ENCODE measurements at regions not wholly inside any gene's neighbourhood (a gene's known extent, or its start where the extent isn't known, plus 50 kb on each side); places are given as distances from the start of the nearest gene placed in this dataset.

DNA sequence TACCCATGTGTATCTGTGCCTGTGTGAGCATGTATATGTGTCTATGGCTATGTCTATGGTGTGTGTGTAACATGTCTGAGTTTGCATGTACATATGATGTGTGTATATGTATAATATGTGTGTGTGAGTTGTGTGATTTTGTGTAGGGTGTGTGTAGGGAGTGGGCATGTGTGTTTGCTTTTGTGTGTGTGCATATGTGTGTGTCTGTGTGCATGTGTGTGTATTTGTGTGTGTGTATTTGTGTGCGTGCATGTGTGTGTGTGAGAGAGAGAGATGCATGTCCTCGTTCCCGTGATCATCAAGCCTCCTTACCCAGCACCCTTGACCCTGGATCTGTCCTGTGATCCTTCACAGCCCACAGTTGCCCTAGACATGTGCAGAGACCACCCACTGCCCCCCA is 79.5 kb downstream of the LINGO1 start:
- TF ChIP-seq, protein P1, sequence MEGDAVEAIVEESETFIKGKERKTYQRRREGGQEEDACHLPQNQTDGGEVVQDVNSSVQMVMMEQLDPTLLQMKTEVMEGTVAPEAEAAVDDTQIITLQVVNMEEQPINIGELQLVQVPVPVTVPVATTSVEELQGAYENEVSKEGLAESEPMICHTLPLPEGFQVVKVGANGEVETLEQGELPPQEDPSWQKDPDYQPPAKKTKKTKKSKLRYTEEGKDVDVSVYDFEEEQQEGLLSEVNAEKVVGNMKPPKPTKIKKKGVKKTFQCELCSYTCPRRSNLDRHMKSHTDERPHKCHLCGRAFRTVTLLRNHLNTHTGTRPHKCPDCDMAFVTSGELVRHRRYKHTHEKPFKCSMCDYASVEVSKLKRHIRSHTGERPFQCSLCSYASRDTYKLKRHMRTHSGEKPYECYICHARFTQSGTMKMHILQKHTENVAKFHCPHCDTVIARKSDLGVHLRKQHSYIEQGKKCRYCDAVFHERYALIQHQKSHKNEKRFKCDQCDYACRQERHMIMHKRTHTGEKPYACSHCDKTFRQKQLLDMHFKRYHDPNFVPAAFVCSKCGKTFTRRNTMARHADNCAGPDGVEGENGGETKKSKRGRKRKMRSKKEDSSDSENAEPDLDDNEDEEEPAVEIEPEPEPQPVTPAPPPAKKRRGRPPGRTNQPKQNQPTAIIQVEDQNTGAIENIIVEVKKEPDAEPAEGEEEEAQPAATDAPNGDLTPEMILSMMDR (IDR thresholded peaks at IDR 0.05; ENCODE audit: low read depth, low read length): no peak
- H3K36me3 ChIP-seq: no peaks in the 10 kb centered on the region
- no peak overlapping the region for H3K4me3 ChIP-seq (ENCODE audit: low read depth, low read length)
- no peaks in the 10 kb centered on the region for H3K27me3 ChIP-seq (ENCODE audit: insufficient read depth, low read depth, severe bottlenecking)
- H3K27ac ChIP-seq: no peak overlapping the region
- no peaks in the 10 kb centered on the region for H3K9me3 ChIP-seq (ENCODE audit: severe bottlenecking)
- DNase-seq: no peak

DNA sequence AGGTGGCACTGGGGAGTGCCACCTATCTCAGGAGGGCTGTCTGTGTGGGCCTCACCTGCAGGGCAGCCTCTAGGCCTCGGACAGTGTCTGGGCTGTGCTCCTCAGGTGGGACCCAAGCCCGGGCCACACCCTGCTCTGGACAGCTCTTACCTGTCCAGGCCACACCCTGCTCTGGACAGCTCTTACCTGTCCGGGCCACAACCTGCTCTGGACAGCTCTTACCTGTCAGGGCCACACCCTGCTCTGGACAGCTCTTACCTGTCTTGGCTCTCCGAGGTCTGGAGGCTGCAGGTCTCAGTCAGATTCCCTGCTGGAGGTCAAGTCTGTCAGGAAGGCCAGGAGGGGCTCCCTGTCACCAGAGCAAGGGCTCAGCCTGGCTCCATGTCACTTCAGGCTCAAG is 80.6 kb downstream of the LINGO1 start:
- DNase-seq: no peak
- no peaks in the 10 kb centered on the region for H3K36me3 ChIP-seq
- TF ChIP-seq, protein P1 (IDR thresholded peaks at IDR 0.05; ENCODE audit: low read depth, low read length): no peak
- H3K27ac ChIP-seq: peak overlapping the region; percentile 81; the same call in 1 of the 2 replicates
- H3K27me3 ChIP-seq (ENCODE audit: insufficient read depth, low read depth, severe bottlenecking): no peaks in the 10 kb centered on the region
- no peaks in the 10 kb centered on the region for H3K9me3 ChIP-seq (ENCODE audit: severe bottlenecking)
- no peak overlapping the region for H3K4me3 ChIP-seq (ENCODE audit: low read depth, low read length)

DNA sequence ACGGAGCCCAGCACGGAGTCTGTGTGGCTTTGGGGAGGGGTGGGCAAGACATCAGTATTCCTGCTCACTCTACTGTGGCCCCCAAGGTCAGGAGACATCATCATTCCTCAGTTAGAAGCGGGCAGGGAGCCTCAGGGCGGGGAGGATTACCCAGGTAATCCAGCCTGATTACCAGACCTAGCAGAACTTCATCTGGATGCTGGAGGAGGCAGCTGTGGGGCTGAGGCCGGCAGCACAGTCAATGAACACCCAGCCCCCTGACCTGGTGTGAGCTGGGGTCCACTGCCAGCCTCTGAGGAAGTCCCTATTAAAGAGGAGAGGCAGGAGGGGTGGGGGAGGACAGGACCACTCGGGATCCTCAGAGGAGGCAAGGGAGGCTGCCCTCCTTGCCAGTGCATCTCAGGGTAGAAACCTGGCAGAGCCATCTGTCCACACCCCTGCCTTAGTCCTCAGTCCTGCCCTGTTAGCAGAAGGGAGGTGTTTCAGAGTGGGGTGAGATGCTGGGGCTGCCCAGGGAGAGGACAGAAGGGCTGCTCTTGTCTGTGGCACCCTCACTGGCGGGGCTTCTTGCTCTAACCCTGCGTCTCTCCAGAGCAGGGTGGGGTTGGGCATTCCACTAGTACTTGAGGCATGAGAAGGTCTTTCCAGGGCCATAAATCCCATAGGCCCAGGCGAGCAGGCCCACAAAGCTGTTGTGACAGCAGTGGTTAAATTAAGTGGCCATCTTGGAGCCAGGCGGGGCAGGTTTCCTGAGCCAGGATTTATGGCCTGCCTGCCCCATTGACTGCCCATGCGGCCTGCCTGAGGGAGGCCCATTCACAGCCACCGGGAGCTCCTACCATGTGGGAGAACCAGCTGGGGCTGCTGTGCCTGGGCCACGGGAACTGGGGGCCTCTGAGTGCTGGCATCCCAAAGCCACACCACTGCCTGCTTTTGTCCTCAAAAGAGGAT is 82.1 kb downstream of the LINGO1 start:
- Histone ChIP-seq H3K27me3 (ENCODE audit: insufficient read depth, low read depth, severe bottlenecking) (no peaks in the 10 kb centered on the region), H3K9me3 (ENCODE audit: severe bottlenecking) (no peaks in the 10 kb centered on the region), H3K27ac (peak overlapping the region; percentile 81), H3K36me3 (no peaks in the 10 kb centered on the region), H3K4me3 (ENCODE audit: low read depth, low read length) (no peak overlapping the region)
- TF ChIP-seq, protein P1 (IDR thresholded peaks at IDR 0.05; ENCODE audit: low read depth, low read length): no peak
- peak; percentile 89 for DNase-seq

DNA sequence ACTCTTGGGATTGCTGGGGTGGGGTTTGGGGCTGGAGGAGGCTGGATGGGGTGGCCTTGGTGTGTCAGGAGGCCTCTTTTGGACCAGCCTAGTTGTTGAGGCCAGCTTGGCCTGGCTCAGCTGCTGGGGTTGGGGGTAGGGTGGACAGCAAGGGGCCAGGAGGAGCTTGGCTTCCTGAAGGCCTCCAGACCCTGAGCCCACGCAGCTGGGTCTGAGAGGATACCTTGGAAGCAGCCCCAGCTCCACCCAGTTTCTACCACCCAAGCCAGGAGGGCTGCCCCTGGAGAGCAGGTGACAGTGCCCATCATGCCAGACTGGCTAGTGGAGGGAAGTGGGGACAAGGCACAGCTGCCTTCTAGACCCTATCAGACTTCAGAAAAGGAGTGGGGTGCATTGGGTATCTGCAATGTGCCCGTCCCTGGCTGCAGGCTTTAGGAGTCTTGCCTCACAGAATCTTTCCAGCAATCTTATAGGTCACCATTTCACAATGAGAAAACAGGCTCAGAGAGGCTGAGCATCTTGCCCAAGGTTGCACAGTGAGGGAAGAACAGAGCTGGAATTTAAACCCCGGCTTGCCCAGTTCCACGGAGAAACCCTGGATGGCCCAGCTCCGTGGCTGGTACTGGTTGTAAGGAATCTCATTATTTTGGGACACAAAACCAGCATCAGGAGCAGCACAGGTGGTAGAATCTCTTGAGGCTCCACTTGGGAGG is 83.0 kb downstream of the LINGO1 start:
- Histone ChIP-seq H3K9me3 (ENCODE audit: severe bottlenecking) (no peaks in the 10 kb centered on the region), H3K36me3 (no peaks in the 10 kb centered on the region), H3K4me3 (ENCODE audit: low read depth, low read length) (no peak overlapping the region), H3K27ac (peak overlapping the region; percentile 81; the same call in 1 of the 2 replicates), H3K27me3 (ENCODE audit: insufficient read depth, low read depth, severe bottlenecking) (no peaks in the 10 kb centered on the region)
- TF ChIP-seq, protein P1 (IDR thresholded peaks at IDR 0.05; ENCODE audit: low read depth, low read length): no peak
- DNase-seq: no peak

DNA sequence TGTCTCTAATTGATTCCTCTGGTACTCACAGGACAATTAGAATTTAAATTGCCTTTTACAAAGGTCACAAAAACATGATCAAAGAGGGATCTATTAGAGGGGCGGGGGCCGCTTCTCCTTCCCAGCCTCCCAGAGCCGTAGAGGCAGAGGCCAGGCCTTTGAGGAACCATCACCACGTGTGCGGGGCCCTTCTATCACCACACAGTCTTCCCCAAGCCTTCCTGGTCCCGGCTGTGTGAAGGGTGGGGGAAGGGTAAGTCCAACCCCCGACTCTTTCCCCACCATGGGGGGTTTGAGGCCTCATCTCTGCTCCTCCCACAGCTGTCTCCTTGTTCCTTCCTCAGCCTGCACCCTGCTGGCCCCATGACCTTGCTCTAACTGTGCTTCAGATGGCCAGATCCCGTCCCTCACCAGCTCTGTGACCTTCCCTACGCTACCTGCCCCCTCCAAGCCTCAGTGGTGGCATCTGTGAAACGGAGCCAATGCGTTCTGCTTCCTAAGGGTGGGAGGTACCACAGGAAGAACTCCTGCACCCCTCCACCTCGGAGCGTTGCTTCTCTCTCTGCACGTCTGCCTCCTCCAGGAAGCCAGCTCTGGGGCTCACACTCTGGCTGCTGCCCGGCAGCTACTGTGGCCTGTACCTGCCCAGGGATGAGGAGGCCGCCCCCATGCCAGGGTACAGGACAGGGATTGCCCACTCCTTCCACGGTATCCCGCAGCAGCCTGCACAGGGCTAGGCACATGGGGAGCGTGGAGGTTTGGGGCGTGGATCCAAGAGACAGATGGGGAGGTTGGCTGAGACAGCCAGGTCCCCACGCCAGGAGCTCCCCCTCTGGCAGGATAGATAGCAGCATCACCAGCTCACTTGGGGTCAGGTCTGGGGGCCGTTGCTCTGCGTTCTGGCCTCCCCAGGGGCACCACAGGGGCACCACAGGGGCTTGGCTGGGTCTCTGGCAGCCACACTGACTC is 83.8 kb downstream of the LINGO1 start:
- TF ChIP-seq, protein P1 (IDR thresholded peaks at IDR 0.05; ENCODE audit: low read depth, low read length): peak; percentile 14; the same call in 1 of the 2 replicates
- DNase-seq: no peak
- Histone ChIP-seq H3K27me3 (ENCODE audit: insufficient read depth, low read depth, severe bottlenecking) (no peaks in the 10 kb centered on the region), H3K4me3 (ENCODE audit: low read depth, low read length) (no peak overlapping the region), H3K36me3 (no peaks in the 10 kb centered on the region), H3K27ac (no peak overlapping the region), H3K9me3 (ENCODE audit: severe bottlenecking) (no peaks in the 10 kb centered on the region)
